ENCODE measurements at regions not wholly inside any gene's neighbourhood (a gene's known extent, or its start where the extent isn't known, plus 50 kb on each side); places are given as distances from the start of the nearest gene placed in this dataset.

- no peaks in the 10 kb centered on the region for H3K36me3 ChIP-seq (replicated peaks in 1 of 2; ENCODE audit: control insufficient read depth in 1 of 2, insufficient read depth in 2 of 2, low read length in 2 of 2)
- TF ChIP-seq CTCF (IDR thresholded peaks at IDR 0.05), result no peak
- no peak overlapping the region for H3K9ac ChIP-seq (ENCODE audit: insufficient read depth, low read length, poor library complexity, severe bottlenecking)
- no peaks in the 10 kb centered on the region for H3K9me3 Mint-ChIP-seq
- no peak overlapping the region for H2AFZ ChIP-seq (ENCODE audit: insufficient read depth, low read depth, low read length, poor library complexity, severe bottlenecking)
- H3K4me2 ChIP-seq (replicated peaks; ENCODE audit: extremely low read depth, low read length, poor library complexity, severe bottlenecking), result no peak overlapping the region
- no peaks in the 10 kb centered on the region for H3K9me3 ChIP-seq (replicated peaks in 1 of 2; ENCODE audit: control insufficient read depth in 1 of 2, insufficient read depth in 1 of 2, low read length in 2 of 2)
- peaks cover 17% of the 10 kb centered on the region in 2 donors for H3K4me1 ChIP-seq (ENCODE audit: control insufficient read depth in 1 of 2, insufficient read depth in 2 of 2, low read length in 2 of 2)
- no peaks in the 10 kb centered on the region for H3K79me2 ChIP-seq (ENCODE audit: insufficient read depth, low read length)
- peaks cover 29% of the 10 kb centered on the region for H3K4me1 Mint-ChIP-seq
- H3K27me3 Mint-ChIP-seq (ENCODE audit: low read depth in 3 of 3), result peaks cover 0 to 5% (median 2%) of the 10 kb centered on the region in 3 donors
- H3K27ac Mint-ChIP-seq, result no peak overlapping the region
- WGBS (ENCODE audit: insufficient coverage), result 96% methylated on average over 4 of the region's 6 CpGs
- intact Hi-C loops (cut with micrococcal nuclease), result no loop called here
- H3K27ac ChIP-seq (ENCODE audit: low read depth in 1 of 2, low read length in 2 of 2), result no peak overlapping the region
- no peak for DNase-seq
- no peaks in the 10 kb centered on the region for H4K20me1 ChIP-seq (ENCODE audit: insufficient read depth, low read length)
- H3K27me3 ChIP-seq (ENCODE audit: control insufficient read depth in 2 of 2, insufficient read depth in 2 of 2, low read length in 2 of 2), result no peaks in the 10 kb centered on the region
- H3K36me3 Mint-ChIP-seq, result no peaks in the 10 kb centered on the region
- no peak overlapping the region for H3K4me3 Mint-ChIP-seq
- H3K4me3 ChIP-seq (replicated peaks in 1 of 3; ENCODE audit: low read depth in 2 of 3, low read length in 3 of 3), result no peak overlapping the region
These were observed 73.1 kb upstream of the CLMP start for GRCh38 chr11:123268156-123268555.

- no peaks in the 10 kb centered on the region for H3K79me2 ChIP-seq (ENCODE audit: insufficient read depth, low read length)
- no peaks in the 10 kb centered on the region for H3K9me3 Mint-ChIP-seq
- TF ChIP-seq CTCF (IDR thresholded peaks at IDR 0.05), result no peak
- no peak overlapping the region for H3K4me3 Mint-ChIP-seq
- no peaks in the 10 kb centered on the region for H3K36me3 ChIP-seq (replicated peaks in 1 of 2; ENCODE audit: control insufficient read depth in 1 of 2, insufficient read depth in 2 of 2, low read length in 2 of 2)
- H3K4me3 ChIP-seq (replicated peaks in 1 of 3; ENCODE audit: low read depth in 2 of 3, low read length in 3 of 3), result no peak overlapping the region
- DNase-seq, result no peak
- peaks cover 43% of the 10 kb centered on the region for H3K4me1 Mint-ChIP-seq
- H3K4me2 ChIP-seq (replicated peaks; ENCODE audit: extremely low read depth, low read length, poor library complexity, severe bottlenecking), result no peak overlapping the region
- H4K20me1 ChIP-seq (ENCODE audit: insufficient read depth, low read length), result no peaks in the 10 kb centered on the region
- intact Hi-C loops (cut with micrococcal nuclease), result no loop called here
- H3K9ac ChIP-seq (ENCODE audit: insufficient read depth, low read length, poor library complexity, severe bottlenecking), result no peak overlapping the region
- no peaks in the 10 kb centered on the region for H3K27me3 ChIP-seq (ENCODE audit: control insufficient read depth in 2 of 2, insufficient read depth in 2 of 2, low read length in 2 of 2)
- no peaks in the 10 kb centered on the region for H3K36me3 Mint-ChIP-seq
- peaks cover 20 to 23% of the 10 kb centered on the region in 2 donors for H3K4me1 ChIP-seq (ENCODE audit: control insufficient read depth in 1 of 2, insufficient read depth in 2 of 2, low read length in 2 of 2)
- H2AFZ ChIP-seq (ENCODE audit: insufficient read depth, low read depth, low read length, poor library complexity, severe bottlenecking), result no peak overlapping the region
- H3K9me3 ChIP-seq (replicated peaks in 1 of 2; ENCODE audit: control insufficient read depth in 1 of 2, insufficient read depth in 1 of 2, low read length in 2 of 2), result no peaks in the 10 kb centered on the region
- no peak overlapping the region for H3K27ac ChIP-seq (ENCODE audit: low read depth in 1 of 2, low read length in 2 of 2)
- WGBS (ENCODE audit: insufficient coverage), result 100% methylated on average over 1 of the region's 3 CpGs
- H3K27me3 Mint-ChIP-seq (ENCODE audit: low read depth in 3 of 3), result peaks cover 0 to 5% (median 0%) of the 10 kb centered on the region in 3 donors
- no peak overlapping the region for H3K27ac Mint-ChIP-seq
These were observed 70.9 kb upstream of the CLMP start for GRCh38 chr11:123265951-123266350.

Data from CD14-positive monocyte (primary cell).